ENCODE measurements at regions not wholly inside any gene's neighbourhood (a gene's known extent, or its start where the extent isn't known, plus 50 kb on each side); places are given as distances from the start of the nearest gene placed in this dataset.

DNA sequence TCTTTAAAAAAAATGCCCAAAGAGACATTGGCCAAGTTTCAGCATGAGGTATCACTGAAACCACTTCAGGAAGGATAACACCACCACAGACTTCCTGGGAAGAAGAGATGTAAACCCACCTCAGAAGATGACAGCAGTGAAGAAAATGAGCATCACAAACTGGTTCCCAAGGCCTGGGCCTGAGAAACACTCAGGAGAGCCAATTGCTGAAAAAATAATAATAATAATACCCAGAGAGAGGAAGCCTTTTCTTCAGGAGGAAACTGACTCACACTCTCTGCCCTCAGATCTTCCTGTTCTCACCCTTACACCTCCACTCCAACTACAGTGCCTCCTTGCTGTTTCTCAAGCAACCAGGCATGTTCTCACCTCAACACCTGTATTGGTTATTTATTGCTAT lies 68.1 kb upstream of the MAFB start:
- CTCF ChIA-PET, result interaction anchor here (1.2 kb wide), 1 partner anchor 13 kb away, joined by 3 read pairs; no protein-coding TSS in a partner anchor
- intact Hi-C loops (cut with micrococcal nuclease; ENCODE audit: unreplicated experiment), result no loop called here
- no peak for TF ChIP-seq CTCF (IDR thresholded peaks at IDR 0.05; ENCODE audit: unreplicated experiment)
- peaks cover 72% of the 10 kb centered on the region for H3K27me3 Mint-ChIP-seq (ENCODE audit: unreplicated experiment)
- no peaks in the 10 kb centered on the region for H3K9me3 Mint-ChIP-seq (ENCODE audit: low read depth, unreplicated experiment)
- no peak overlapping the region for H3K27ac Mint-ChIP-seq (ENCODE audit: unreplicated experiment)
- no TSS peak for BruUV-seq (replicated peaks)
- DNase-seq, result no peak
- H3K36me3 Mint-ChIP-seq (ENCODE audit: insufficient read depth, unreplicated experiment), result no peaks in the 10 kb centered on the region
- no peaks in the 10 kb centered on the region for H3K4me1 Mint-ChIP-seq (ENCODE audit: low read depth, unreplicated experiment)
- H3K4me3 Mint-ChIP-seq (ENCODE audit: low read depth, unreplicated experiment), result no peak overlapping the region

- H3K36me3 Mint-ChIP-seq (ENCODE audit: insufficient read depth, unreplicated experiment), result no peaks in the 10 kb centered on the region
- intact Hi-C loops (cut with micrococcal nuclease; ENCODE audit: unreplicated experiment), result no loop called here
- H3K27ac Mint-ChIP-seq (ENCODE audit: unreplicated experiment), result no peak overlapping the region
- H3K4me3 Mint-ChIP-seq (ENCODE audit: low read depth, unreplicated experiment), result no peak overlapping the region
- CTCF ChIA-PET, result no interaction called here
- H3K27me3 Mint-ChIP-seq (ENCODE audit: unreplicated experiment), result peaks cover 70% of the 10 kb centered on the region
- H3K4me1 Mint-ChIP-seq (ENCODE audit: low read depth, unreplicated experiment), result no peaks in the 10 kb centered on the region
- no TSS peak for BruUV-seq (replicated peaks)
- no peak for DNase-seq
- no peak for TF ChIP-seq CTCF (IDR thresholded peaks at IDR 0.05; ENCODE audit: unreplicated experiment)
- no peaks in the 10 kb centered on the region for H3K9me3 Mint-ChIP-seq (ENCODE audit: low read depth, unreplicated experiment)
Observed at GRCh38 chr20:40758790-40759189, 69.8 kb upstream of the MAFB start.

GRCh38 chr20:40760399-40760798 lies 71.4 kb upstream of the MAFB start:
- no TSS peak for BruUV-seq (replicated peaks)
- Mint-ChIP-seq H3K4me3 (ENCODE audit: low read depth, unreplicated experiment) (no peak overlapping the region), H3K27ac (ENCODE audit: unreplicated experiment) (no peak overlapping the region), H3K36me3 (ENCODE audit: insufficient read depth, unreplicated experiment) (no peaks in the 10 kb centered on the region), H3K4me1 (ENCODE audit: low read depth, unreplicated experiment) (no peaks in the 10 kb centered on the region), H3K9me3 (ENCODE audit: low read depth, unreplicated experiment) (no peaks in the 10 kb centered on the region), H3K27me3 (ENCODE audit: unreplicated experiment) (peaks cover 73% of the 10 kb centered on the region)
- DNase-seq, result no peak
- CTCF ChIA-PET, result no interaction called here
- intact Hi-C loops (cut with micrococcal nuclease; ENCODE audit: unreplicated experiment), result no loop called here
- TF ChIP-seq CTCF (IDR thresholded peaks at IDR 0.05; ENCODE audit: unreplicated experiment), result no peak

GRCh38 chr20:40763646-40764295 lies 74.7 kb upstream of the MAFB start:
- Mint-ChIP-seq H3K4me1 (ENCODE audit: low read depth, unreplicated experiment) (no peaks in the 10 kb centered on the region), H3K9me3 (ENCODE audit: low read depth, unreplicated experiment) (no peaks in the 10 kb centered on the region), H3K4me3 (ENCODE audit: low read depth, unreplicated experiment) (no peak overlapping the region), H3K27ac (ENCODE audit: unreplicated experiment) (no peak overlapping the region), H3K27me3 (ENCODE audit: unreplicated experiment) (peaks cover 86% of the 10 kb centered on the region), H3K36me3 (ENCODE audit: insufficient read depth, unreplicated experiment) (no peaks in the 10 kb centered on the region)
- intact Hi-C loops (cut with micrococcal nuclease; ENCODE audit: unreplicated experiment), result no loop called here
- DNase-seq, result no peak
- no TSS peak for BruUV-seq (replicated peaks)
- CTCF ChIA-PET, result interaction anchor here (1.1 kb wide), 1 partner anchor 9 kb away, joined by 3 read pairs; no protein-coding TSS in a partner anchor
- TF ChIP-seq CTCF (IDR thresholded peaks at IDR 0.05; ENCODE audit: unreplicated experiment), result no peak

Data from Calu3 (cell line).